ENCODE measurements at regions not wholly inside any gene's neighbourhood (a gene's known extent, or its start where the extent isn't known, plus 50 kb on each side); places are given as distances from the start of the nearest gene placed in this dataset.

GRCh38 chr6:92683748-92684147, 735.6 kb downstream of the EPHA7 start:
- TF ChIP-seq POLR2AphosphoS5 (IDR thresholded peaks at IDR 0.05; ENCODE audit: insufficient read depth in 1 of 2, low read depth in 1 of 2) (no peak), POLR2A (IDR thresholded peaks at IDR 0.05) (no peak)
